22Rv1 (cell line): ENCODE measurements at regions not wholly inside any gene's neighbourhood (a gene's known extent, or its start where the extent isn't known, plus 50 kb on each side); places are given as distances from the start of the nearest gene placed in this dataset.

Experiments used
- H3K27ac ChIP-seq: fragments of 450-650 bp; 2 replicates; pipeline ENCODE4 v1.5.1; 2017
- CTCF ChIP-seq: fragments of 450-650 bp; IDR thresholded peaks from 2 replicates; pipeline ENCODE4 v1.5.1; 2017; ENCODE audit warnings: mild to moderate bottlenecking
- ZFX ChIP-seq: fragments of 450-650 bp; IDR thresholded peaks from 2 replicates; pipeline ENCODE4 v1.6.1; 2017; ENCODE audit warnings: antibody characterized with exemption, borderline replicate concordance

GRCh38 chr10:124346831-124347230 lies 71.9 kb downstream of the OAT start:
- no peak overlapping the region for H3K27ac ChIP-seq
- no peak for TF ChIP-seq CTCF

- TF ChIP-seq ZFX = no peak
- no peak for TF ChIP-seq CTCF
- no peak overlapping the region for H3K27ac ChIP-seq
These were observed 73.2 kb downstream of the OAT start for GRCh38 chr10:124345521-124345920.

DNA sequence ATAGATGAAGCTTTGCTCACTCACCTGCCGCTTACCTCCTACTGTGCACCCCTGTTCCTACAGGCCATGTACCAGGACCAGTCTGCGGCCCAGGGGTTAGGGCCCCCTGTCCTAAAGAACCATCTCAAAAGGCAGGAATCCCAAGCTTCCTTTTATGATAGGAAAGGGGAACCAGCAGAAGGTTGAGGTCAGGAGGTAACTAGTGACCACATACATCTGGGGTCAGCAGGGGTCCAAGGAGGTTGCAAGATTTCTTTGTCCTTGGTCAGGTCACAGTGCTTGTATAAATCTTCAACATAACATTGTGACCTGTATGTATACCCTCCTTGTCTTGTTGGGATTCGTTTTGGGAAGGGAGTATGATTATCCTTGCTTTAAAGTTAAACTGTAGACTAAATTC lies 73.8 kb downstream of the OAT start:
- H3K27ac ChIP-seq = no peak overlapping the region
- no peak for TF ChIP-seq CTCF
- TF ChIP-seq ZFX = no peak

- TF ChIP-seq CTCF (no peak), ZFX (no peak)
- no peak overlapping the region for H3K27ac ChIP-seq
These were observed 74.5 kb downstream of the OAT start for GRCh38 chr10:124344266-124344590.

GRCh38 chr10:124343351-124344265 lies 75.1 kb downstream of the OAT start:
- no peak for TF ChIP-seq ZFX
- no peak for TF ChIP-seq CTCF
- H3K27ac ChIP-seq = no peak overlapping the region

GRCh38 chr10:124342821-124343170 lies 75.9 kb downstream of the OAT start:
- H3K27ac ChIP-seq = no peak overlapping the region
- no peak for TF ChIP-seq ZFX
- TF ChIP-seq CTCF = no peak

DNA sequence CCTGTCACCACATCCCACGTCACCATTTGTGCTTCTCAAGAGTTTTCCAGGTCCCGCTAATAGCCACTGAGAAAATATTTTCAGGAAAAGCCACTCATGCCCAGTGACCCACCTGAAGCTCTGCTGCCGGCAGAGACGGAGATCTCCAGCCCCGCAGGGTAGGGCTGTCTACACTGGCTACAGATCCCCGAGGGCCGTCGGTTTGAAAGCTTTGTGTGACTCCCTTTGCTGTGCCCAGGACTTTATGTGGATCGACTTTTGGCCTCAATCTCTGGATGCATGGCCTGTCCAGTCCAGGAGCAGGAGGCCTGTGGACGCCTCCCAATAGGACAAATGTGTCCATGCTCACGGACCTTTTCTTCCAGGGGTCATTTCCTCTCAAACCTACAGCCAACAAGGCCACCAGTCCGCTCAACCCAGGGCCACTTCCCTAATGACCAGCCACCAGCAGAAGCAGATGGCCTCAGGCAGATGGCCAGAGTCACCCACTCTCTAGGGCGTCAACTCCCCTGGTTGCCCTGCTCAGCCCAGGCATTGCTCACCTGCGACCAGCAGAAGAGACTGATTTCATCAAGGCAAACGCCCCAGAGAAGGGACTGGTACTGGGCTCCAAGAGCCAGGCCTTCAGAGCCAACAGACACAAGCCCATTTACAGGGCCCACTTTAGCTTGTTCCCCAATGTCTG lies 76.4 kb downstream of the OAT start:
- TF ChIP-seq CTCF = no peak
- no peak for TF ChIP-seq ZFX
- no peak overlapping the region for H3K27ac ChIP-seq
